GM12864 (cell line): ENCODE measurements at regions not wholly inside any gene's neighbourhood (a gene's known extent, or its start where the extent isn't known, plus 50 kb on each side); places are given as distances from the start of the nearest gene placed in this dataset.

Source experiments
- DNase-seq: peaks from one replicate; pipeline ENCODE4 v3.0.0-alpha.2; 2011; ENCODE audit warnings: low read depth
- H3K4me3 ChIP-seq: 2 replicates; pipeline ENCODE4 v1.5.1; 2011; ENCODE audit warnings: mild to moderate bottlenecking, low read depth, low read length, control low read depth
- CTCF ChIP-seq: IDR thresholded peaks from 2 replicates; pipeline ENCODE4 v1.5.1; 2011; ENCODE audit warnings: low read depth, mild to moderate bottlenecking, moderate library complexity, low read length, control low read depth, inconsistent platforms; ENCODE audit errors: missing control alignments

DNA sequence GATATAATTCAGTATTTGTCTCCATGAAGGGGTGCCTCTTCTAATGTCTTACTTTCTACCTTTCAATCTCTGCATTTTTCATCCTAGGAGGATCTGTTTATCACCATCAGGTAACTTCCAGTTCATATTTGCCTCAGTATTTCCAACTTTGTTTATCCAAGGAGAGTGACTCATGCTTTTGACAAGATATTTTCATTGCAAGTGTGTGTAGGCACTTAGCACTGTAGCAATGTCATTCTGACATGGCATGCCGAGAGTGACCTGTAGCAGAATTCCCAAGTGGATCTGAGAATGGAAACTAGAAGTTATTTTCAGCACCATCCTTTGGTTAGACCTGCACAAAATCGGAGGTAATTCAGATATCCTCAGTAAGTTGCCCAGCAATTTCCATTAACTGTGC is 129.9 kb downstream of the INHBA start:
- DNase-seq: no peak
- no peak overlapping the region for H3K4me3 ChIP-seq
- no peak for TF ChIP-seq CTCF

DNA sequence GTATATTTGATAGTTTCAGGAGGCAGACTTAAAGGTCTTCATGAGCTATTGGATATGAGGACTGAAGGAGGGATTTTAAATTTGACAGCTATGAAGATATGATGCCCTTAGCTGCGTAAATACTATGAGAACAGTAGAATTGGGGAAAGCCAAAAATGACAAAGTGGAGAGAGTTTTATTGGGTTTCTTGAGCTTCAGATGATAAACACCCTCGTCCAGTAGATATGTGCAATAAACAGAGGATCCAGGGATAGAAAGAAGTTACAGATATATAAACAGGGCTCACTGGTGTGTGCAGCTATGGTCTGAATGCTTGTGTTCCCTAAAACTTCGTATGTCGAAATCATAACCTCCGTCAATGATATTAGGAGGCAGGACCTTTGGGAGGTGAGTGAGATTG is 131.3 kb downstream of the INHBA start:
- DNase-seq: no peak
- H3K4me3 ChIP-seq: no peak overlapping the region
- no peak for TF ChIP-seq CTCF

DNA sequence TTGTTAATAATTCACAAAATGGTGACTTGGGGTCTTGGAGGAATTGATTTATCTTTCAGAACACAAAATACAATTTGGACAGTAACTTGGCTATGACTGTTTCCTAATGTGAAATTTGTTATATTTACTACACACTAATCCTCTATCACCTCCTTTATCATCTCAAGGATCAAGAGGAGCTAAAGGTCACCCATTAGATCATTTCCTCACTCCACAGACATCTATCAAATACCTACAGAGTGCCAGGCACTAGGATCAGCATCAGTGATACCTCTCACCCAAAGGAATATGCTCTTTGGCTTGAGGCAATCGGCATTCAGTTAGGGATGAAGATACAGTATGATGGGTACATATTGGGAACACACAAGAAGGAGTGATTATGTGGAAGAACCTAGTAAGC is 132.1 kb downstream of the INHBA start:
- DNase-seq: no peak
- no peak for TF ChIP-seq CTCF
- no peak overlapping the region for H3K4me3 ChIP-seq

GRCh38 chr7:41568135-41568534 is 134.8 kb downstream of the INHBA start:
- no peak for DNase-seq
- no peak for TF ChIP-seq CTCF
- no peak overlapping the region for H3K4me3 ChIP-seq

DNA sequence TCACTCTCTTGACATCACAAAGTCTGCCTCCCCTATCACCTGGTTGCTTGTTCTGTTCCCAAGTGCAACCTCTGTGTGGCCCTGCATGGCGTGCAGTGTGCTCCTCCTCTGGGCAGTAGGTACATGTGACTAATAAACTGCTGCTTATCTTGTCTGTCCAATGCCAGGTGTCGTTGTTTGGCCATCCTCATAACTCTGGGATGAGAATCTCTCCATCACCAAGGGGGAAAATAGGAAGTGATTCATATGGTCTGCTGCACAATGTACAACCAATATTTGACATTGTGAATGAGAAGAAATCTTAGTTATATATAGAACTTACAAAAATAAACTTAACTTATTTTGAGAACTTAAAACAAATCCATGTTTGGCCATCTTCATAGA is 135.2 kb downstream of the INHBA start:
- DNase-seq: no peak
- TF ChIP-seq CTCF: no peak
- H3K4me3 ChIP-seq: no peak overlapping the region

DNA sequence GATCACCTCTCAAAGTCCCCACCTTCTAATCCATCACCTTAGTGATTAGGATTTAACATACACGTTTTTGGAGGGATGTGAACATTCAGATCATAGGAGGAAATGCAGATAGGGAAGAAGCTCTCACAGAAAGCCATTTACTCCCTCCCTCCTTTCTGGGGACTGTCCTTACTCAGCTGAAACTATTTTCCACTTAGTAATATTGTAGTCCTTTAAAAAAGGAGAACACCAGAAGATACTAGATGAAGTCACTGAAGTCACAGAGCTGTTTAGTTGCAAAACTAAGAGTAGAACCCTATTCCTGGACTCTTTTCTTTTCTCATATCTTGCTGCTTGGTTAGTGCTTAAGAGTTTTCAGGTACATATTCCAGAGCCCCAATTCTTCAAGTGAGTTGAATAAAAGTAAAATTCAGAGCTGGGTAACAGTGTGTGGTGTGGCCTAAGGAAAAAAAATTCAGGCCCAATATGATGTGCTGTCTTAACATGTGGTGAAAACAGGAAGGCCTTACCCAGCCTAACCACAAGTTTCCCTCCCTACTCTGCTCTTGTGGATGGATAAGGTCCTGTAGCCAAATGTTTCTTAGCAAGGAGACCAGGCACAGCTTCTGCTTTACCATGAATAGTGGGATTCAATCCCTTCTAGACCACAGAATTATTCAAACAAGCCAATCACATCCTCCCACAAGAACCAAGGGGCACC is 135.7 kb downstream of the INHBA start:
- DNase-seq: no peak
- no peak for TF ChIP-seq CTCF

DNA sequence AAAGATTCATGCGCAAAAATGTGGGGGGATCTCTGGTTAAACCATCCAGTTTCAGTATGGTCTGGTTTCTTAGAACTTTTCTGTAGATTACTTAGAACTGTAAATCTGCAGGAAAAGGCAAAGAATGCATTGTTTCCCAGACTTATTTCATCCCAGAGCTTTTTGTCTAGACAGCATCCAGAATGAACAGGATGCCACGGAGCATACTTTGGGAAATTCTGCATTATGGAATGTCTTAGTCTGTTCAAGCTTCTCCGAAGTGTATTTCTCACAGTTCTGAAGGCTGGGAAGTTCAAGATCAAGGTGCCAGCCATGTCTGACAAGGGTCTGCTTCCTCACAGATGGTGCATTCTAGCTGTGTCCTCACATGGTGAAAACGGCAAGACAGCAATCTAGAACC is 136.3 kb downstream of the INHBA start:
- no peak overlapping the region for H3K4me3 ChIP-seq
- TF ChIP-seq CTCF: no peak
- no peak for DNase-seq

More for the DNA sequence above, 135.7 kb downstream of the INHBA start:
- H3K4me3 ChIP-seq: no peak overlapping the region
